ENCODE measurements at regions not wholly inside any gene's neighbourhood (a gene's known extent, or its start where the extent isn't known, plus 50 kb on each side); places are given as distances from the start of the nearest gene placed in this dataset.
"Not testable (repeated sequence)": the region's sequence is repeated elsewhere in the genome, so short reads cannot be mapped to it uniquely, and the experiment has no call there.

DNA sequence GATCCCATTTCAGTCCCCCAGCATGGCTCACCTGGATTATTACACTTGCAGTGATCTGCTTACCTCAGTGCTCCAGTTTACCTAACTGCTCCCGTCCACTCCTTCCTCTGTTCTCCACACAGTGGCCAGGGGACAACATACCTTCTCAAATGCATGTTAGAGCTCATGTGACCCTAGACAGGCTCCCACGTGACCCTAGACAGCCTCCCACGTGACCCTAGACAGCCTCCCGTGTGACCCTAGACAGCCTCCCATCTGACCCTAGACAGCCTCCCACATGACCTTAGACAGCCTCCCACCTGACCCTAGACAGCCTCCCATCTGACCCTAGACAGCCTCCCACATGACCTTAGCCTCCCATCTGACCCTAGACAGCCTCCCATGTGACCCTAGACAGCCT, 226.0 kb upstream of the TMEM132C start:
- TF ChIP-seq NR2C2 (CRISPR knock-in tag; IDR thresholded peaks at IDR 0.05): no peak
- no peak for TF ChIP-seq ZNF671 (CRISPR knock-in tag; IDR thresholded peaks at IDR 0.05)
- no peak for TF ChIP-seq EMX1 (CRISPR knock-in tag; IDR thresholded peaks at IDR 0.05)
- TF ChIP-seq KAT7 (CRISPR knock-in tag; IDR thresholded peaks at IDR 0.05; ENCODE audit: borderline replicate concordance): no peak
- TF ChIP-seq CBFB (CRISPR knock-in tag; IDR thresholded peaks at IDR 0.05; ENCODE audit: low read depth): no peak
- TF ChIP-seq, protein P1, sequence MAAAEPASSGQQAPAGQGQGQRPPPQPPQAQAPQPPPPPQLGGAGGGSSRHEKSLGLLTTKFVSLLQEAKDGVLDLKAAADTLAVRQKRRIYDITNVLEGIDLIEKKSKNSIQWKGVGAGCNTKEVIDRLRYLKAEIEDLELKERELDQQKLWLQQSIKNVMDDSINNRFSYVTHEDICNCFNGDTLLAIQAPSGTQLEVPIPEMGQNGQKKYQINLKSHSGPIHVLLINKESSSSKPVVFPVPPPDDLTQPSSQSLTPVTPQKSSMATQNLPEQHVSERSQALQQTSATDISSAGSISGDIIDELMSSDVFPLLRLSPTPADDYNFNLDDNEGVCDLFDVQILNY (CRISPR knock-in tag; IDR thresholded peaks at IDR 0.05): no peak
- no peak for TF ChIP-seq ZNF423 (CRISPR knock-in tag; IDR thresholded peaks at IDR 0.05)
- no peak for TF ChIP-seq TCF7 (CRISPR knock-in tag; IDR thresholded peaks at IDR 0.05; ENCODE audit: low read depth)
- no peak for TF ChIP-seq TEAD4 (CRISPR knock-in tag; IDR thresholded peaks at IDR 0.05)
- TF ChIP-seq, protein P2, sequence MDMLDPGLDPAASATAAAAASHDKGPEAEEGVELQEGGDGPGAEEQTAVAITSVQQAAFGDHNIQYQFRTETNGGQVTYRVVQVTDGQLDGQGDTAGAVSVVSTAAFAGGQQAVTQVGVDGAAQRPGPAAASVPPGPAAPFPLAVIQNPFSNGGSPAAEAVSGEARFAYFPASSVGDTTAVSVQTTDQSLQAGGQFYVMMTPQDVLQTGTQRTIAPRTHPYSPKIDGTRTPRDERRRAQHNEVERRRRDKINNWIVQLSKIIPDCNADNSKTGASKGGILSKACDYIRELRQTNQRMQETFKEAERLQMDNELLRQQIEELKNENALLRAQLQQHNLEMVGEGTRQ (CRISPR knock-in tag; IDR thresholded peaks at IDR 0.05): no peak
- TF ChIP-seq, protein P3, sequence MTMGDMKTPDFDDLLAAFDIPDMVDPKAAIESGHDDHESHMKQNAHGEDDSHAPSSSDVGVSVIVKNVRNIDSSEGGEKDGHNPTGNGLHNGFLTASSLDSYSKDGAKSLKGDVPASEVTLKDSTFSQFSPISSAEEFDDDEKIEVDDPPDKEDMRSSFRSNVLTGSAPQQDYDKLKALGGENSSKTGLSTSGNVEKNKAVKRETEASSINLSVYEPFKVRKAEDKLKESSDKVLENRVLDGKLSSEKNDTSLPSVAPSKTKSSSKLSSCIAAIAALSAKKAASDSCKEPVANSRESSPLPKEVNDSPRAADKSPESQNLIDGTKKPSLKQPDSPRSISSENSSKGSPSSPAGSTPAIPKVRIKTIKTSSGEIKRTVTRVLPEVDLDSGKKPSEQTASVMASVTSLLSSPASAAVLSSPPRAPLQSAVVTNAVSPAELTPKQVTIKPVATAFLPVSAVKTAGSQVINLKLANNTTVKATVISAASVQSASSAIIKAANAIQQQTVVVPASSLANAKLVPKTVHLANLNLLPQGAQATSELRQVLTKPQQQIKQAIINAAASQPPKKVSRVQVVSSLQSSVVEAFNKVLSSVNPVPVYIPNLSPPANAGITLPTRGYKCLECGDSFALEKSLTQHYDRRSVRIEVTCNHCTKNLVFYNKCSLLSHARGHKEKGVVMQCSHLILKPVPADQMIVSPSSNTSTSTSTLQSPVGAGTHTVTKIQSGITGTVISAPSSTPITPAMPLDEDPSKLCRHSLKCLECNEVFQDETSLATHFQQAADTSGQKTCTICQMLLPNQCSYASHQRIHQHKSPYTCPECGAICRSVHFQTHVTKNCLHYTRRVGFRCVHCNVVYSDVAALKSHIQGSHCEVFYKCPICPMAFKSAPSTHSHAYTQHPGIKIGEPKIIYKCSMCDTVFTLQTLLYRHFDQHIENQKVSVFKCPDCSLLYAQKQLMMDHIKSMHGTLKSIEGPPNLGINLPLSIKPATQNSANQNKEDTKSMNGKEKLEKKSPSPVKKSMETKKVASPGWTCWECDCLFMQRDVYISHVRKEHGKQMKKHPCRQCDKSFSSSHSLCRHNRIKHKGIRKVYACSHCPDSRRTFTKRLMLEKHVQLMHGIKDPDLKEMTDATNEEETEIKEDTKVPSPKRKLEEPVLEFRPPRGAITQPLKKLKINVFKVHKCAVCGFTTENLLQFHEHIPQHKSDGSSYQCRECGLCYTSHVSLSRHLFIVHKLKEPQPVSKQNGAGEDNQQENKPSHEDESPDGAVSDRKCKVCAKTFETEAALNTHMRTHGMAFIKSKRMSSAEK (CRISPR knock-in tag; IDR thresholded peaks at IDR 0.05; ENCODE audit: borderline replicate concordance): no peak
- TF ChIP-seq NFATC4 (CRISPR knock-in tag; IDR thresholded peaks at IDR 0.05): no peak
- TF ChIP-seq ZNF232 (CRISPR knock-in tag; IDR thresholded peaks at IDR 0.05): no peak
- no peak for TF ChIP-seq ZNF416 (CRISPR knock-in tag; IDR thresholded peaks at IDR 0.05)
- TF ChIP-seq RORB (CRISPR knock-in tag; IDR thresholded peaks at IDR 0.05): no peak
- no peak for TF ChIP-seq ATF1 (CRISPR knock-in tag; IDR thresholded peaks at IDR 0.05)
- TF ChIP-seq NR1H2 (CRISPR knock-in tag; IDR thresholded peaks at IDR 0.05): no peak
- TF ChIP-seq, protein P4, sequence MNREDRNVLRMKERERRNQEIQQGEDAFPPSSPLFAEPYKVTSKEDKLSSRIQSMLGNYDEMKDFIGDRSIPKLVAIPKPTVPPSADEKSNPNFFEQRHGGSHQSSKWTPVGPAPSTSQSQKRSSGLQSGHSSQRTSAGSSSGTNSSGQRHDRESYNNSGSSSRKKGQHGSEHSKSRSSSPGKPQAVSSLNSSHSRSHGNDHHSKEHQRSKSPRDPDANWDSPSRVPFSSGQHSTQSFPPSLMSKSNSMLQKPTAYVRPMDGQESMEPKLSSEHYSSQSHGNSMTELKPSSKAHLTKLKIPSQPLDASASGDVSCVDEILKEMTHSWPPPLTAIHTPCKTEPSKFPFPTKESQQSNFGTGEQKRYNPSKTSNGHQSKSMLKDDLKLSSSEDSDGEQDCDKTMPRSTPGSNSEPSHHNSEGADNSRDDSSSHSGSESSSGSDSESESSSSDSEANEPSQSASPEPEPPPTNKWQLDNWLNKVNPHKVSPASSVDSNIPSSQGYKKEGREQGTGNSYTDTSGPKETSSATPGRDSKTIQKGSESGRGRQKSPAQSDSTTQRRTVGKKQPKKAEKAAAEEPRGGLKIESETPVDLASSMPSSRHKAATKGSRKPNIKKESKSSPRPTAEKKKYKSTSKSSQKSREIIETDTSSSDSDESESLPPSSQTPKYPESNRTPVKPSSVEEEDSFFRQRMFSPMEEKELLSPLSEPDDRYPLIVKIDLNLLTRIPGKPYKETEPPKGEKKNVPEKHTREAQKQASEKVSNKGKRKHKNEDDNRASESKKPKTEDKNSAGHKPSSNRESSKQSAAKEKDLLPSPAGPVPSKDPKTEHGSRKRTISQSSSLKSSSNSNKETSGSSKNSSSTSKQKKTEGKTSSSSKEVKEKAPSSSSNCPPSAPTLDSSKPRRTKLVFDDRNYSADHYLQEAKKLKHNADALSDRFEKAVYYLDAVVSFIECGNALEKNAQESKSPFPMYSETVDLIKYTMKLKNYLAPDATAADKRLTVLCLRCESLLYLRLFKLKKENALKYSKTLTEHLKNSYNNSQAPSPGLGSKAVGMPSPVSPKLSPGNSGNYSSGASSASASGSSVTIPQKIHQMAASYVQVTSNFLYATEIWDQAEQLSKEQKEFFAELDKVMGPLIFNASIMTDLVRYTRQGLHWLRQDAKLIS (CRISPR knock-in tag; IDR thresholded peaks at IDR 0.05; ENCODE audit: borderline replicate concordance): no peak
- TF ChIP-seq, protein P5, sequence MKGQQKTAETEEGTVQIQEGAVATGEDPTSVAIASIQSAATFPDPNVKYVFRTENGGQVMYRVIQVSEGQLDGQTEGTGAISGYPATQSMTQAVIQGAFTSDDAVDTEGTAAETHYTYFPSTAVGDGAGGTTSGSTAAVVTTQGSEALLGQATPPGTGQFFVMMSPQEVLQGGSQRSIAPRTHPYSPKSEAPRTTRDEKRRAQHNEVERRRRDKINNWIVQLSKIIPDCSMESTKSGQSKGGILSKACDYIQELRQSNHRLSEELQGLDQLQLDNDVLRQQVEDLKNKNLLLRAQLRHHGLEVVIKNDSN (CRISPR knock-in tag; IDR thresholded peaks at IDR 0.05): no peak
- TF ChIP-seq FOXP1 (CRISPR knock-in tag; IDR thresholded peaks at IDR 0.05; ENCODE audit: borderline replicate concordance): no peak
- POLR2A ChIA-PET: no interaction called here
- CTCF ChIA-PET: no interaction called here
- no peak overlapping the region for H3K27ac Mint-ChIP-seq
- ATAC-seq (no peak), DNase-seq (ENCODE audit: low spot score) (no peak)
- peaks cover 76% of the 10 kb centered on the region for H3K36me3 Mint-ChIP-seq
- H3K9me3 Mint-ChIP-seq: peaks cover 82% of the 10 kb centered on the region
- H3K27me3 Mint-ChIP-seq (ENCODE audit: low read depth): peaks cover 21% of the 10 kb centered on the region
- H3K4me3 Mint-ChIP-seq: no peak overlapping the region
- no peaks in the 10 kb centered on the region for H3K4me1 Mint-ChIP-seq

DNA sequence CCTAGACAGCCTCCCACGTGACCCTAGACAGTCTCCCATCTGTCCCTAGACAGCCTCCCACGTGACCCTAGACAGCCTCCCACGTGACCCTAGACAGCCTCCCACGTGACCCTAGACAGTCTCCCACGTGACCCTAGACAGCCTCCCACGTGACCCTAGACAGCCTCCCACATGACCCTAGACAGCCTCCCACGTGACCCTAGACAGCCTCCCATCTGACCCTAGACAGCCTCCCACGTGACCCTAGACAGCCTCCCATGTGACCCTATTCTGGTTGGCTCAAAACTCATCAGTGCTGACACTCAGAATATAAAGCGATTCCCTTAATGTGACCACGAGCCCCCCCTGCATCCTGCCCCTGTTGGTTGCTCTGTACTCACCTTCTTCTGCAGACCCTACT, 224.7 kb upstream of the TMEM132C start:
- H3K4me3 Mint-ChIP-seq; H3K4me1 Mint-ChIP-seq; POLR2A ChIA-PET; DNase-seq (ENCODE audit: low spot score); CTCF ChIA-PET; H3K27ac Mint-ChIP-seq; ATAC-seq: not testable (repeated sequence)
- peaks cover 75% of the 10 kb centered on the region for H3K36me3 Mint-ChIP-seq
- H3K27me3 Mint-ChIP-seq (ENCODE audit: low read depth): peaks cover 17% of the 10 kb centered on the region
- peaks cover 78% of the 10 kb centered on the region for H3K9me3 Mint-ChIP-seq
